CD4-positive, alpha-beta T cell treated with Interleukin-1 beta for 1 hour (primary cell): ENCODE measurements at regions not wholly inside any gene's neighbourhood (a gene's known extent, or its start where the extent isn't known, plus 50 kb on each side); places are given as distances from the start of the nearest gene placed in this dataset.
"Not testable (repeated sequence)": the region's sequence is repeated elsewhere in the genome, so short reads cannot be mapped to it uniquely, and the experiment has no call there.

Experiments used
- DNase-seq, 2 donors: peaks; one replicate each; pipeline ENCODE4 v3.0.0-alpha.2; 2020 to 2022

GRCh38 chr11:67804435-67805252, 130.2 kb upstream of the ALDH3B2 start:
- DNase-seq: peak in 1 of 2 donors; percentile 9

GRCh38 chr11:67803519-67803918, 129.1 kb upstream of the ALDH3B2 start:
- DNase-seq: not testable (repeated sequence)

GRCh38 chr11:67803055-67803454, 128.6 kb upstream of the ALDH3B2 start:
- not testable (repeated sequence) for DNase-seq

- DNase-seq: not testable (repeated sequence)
Observed at GRCh38 chr11:67802623-67803022, 128.2 kb upstream of the ALDH3B2 start.

- DNase-seq: not testable (repeated sequence)
Observed at GRCh38 chr11:67801397-67801796, 127.0 kb upstream of the ALDH3B2 start.

GRCh38 chr11:67800591-67800990, 126.2 kb upstream of the ALDH3B2 start:
- DNase-seq: not testable (repeated sequence)

GRCh38 chr11:67799808-67800207, 125.4 kb upstream of the ALDH3B2 start:
- peak; percentile 25 to 32 for DNase-seq

GRCh38 chr11:67797726-67798521, 123.5 kb upstream of the ALDH3B2 start:
- not testable (repeated sequence) for DNase-seq

- DNase-seq: no peak
Observed at GRCh38 chr11:67795746-67796145, 121.3 kb upstream of the ALDH3B2 start.

GRCh38 chr11:67793750-67794149, 119.3 kb upstream of the ALDH3B2 start:
- not testable (repeated sequence) for DNase-seq

GRCh38 chr11:67792273-67792990, 118.0 kb upstream of the ALDH3B2 start:
- peak; percentile 43 to 58 for DNase-seq

GRCh38 chr11:67791598-67792170, 117.3 kb upstream of the ALDH3B2 start:
- not testable (repeated sequence) for DNase-seq

GRCh38 chr11:67788341-67788695, 113.9 kb upstream of the ALDH3B2 start:
- not testable (repeated sequence) for DNase-seq

- not testable (repeated sequence) for DNase-seq
Observed at GRCh38 chr11:67787681-67788340, 113.4 kb upstream of the ALDH3B2 start.

- DNase-seq: not testable (repeated sequence)
Observed at GRCh38 chr11:67781967-67782366, 107.5 kb upstream of the ALDH3B2 start.

GRCh38 chr11:67781506-67781905, 107.1 kb upstream of the ALDH3B2 start:
- not testable (repeated sequence) for DNase-seq

GRCh38 chr11:67780056-67780455, 105.6 kb upstream of the ALDH3B2 start:
- no peak for DNase-seq

- DNase-seq: not testable (repeated sequence)
Observed at GRCh38 chr11:67779189-67779875, 104.9 kb upstream of the ALDH3B2 start.

- no peak for DNase-seq
Observed at GRCh38 chr11:67776852-67777520, 102.6 kb upstream of the ALDH3B2 start.

GRCh38 chr11:67774175-67774574, 99.8 kb upstream of the ALDH3B2 start:
- not testable (repeated sequence) for DNase-seq
